Thoracic aorta (tissue), 2 donors: ENCODE measurements at regions not wholly inside any gene's neighbourhood (a gene's known extent, or its start where the extent isn't known, plus 50 kb on each side); places are given as distances from the start of the nearest gene placed in this dataset.

ENCODE experiments used
- ATAC-seq: fragments of 150-250 bp; one replicate; pipeline ENCODE4 v1.8.0; 2017; ENCODE audit warnings: low read depth; ENCODE audit not compliant: insufficient number of reproducible peaks, low FRiP score
- DNase-seq: peaks from one replicate; pipeline ENCODE4 v3.0.0-alpha.2; 2020; ENCODE audit warnings: low spot score
- H3K27ac ChIP-seq, 2 donors: fragments of 200-600 bp; sonication (generic); 1 replicate in 1 of 2; 2 replicates in 1 of 2; pipeline ENCODE4 v1.5.1; 2016; ENCODE audit warnings: mild to moderate bottlenecking in 2 of 2, moderate library complexity in 2 of 2
- H3K27me3 ChIP-seq: fragments of 200-600 bp; sonication (generic); replicated peaks from 2 replicates; pipeline ENCODE4 v1.6.0; 2016; ENCODE audit warnings: mild to moderate bottlenecking; ENCODE audit not compliant: insufficient read depth
- H3K36me3 ChIP-seq: fragments of 200-600 bp; sonication (generic); one replicate; pipeline ENCODE4 v1.5.1; 2016
- H3K4me1 ChIP-seq, 2 donors: fragments of 200-600 bp; sonication (generic); 1 replicate in 1 of 2; 2 replicates in 1 of 2; pipeline versions ENCODE4 v1.5.1 to v1.6.0; 2016; ENCODE audit warnings: low read depth in 2 of 2, mild to moderate bottlenecking in 1 of 2; ENCODE audit not compliant: control insufficient read depth in 1 of 2
- H3K4me3 ChIP-seq: fragments of 200-600 bp; sonication (generic); 2 replicates; pipeline ENCODE4 v1.5.1; 2016; ENCODE audit warnings: mild to moderate bottlenecking
- H3K9me3 ChIP-seq: fragments of 200-600 bp; sonication (generic); 2 replicates; pipeline ENCODE4 v1.5.1; 2016
- TF ChIP-seq, protein P1 (sequence below): fragments of 200-600 bp; sonication (generic); IDR thresholded peaks from one replicate; pipeline ENCODE4 v1.5.1; 2019; ENCODE audit warnings: antibody characterized with exemption

DNA sequence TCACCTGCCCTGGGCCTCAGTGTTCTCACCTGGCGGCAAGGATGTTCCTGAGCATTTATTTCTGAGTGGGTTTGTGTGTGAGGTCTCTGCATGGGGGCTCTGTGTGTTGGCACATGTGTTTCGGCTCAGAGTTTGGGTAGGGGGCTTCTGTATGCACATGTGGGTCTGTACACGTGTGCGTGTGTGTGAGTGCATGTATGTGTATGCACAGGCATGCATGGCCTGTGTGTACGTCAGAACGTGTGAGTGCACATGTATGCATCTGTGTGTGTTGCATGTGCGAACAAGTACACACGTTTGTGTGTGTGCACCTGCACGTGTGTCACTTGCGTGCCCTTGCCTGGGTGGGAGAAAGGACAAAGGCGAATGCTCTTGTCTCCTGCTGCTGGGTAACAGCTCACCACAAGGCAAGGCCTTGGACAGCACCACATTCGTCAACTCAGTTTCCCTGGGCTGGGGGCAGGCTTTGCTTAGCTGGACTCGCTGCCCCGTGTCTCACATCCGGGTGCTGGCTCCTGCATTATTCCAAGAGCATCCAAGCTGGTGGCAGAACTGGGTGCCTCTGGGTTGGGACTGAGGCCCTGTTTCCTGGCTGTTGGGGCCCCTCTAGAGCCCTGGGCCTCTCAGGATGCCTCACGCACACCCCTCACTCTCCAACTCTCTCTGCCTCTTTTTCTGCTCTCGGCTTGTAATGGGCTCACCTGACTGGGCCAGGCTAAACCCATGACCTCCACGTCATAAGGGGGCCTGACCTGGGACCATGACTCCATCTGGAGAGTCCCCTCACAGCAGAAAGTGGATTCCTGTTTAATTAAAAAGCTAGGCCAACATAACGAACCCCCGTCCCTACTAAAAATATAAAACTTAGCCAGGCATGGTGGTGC is 153.6 kb upstream of the C14orf180 start:
- H3K9me3 ChIP-seq: no peaks in the 10 kb centered on the region
- DNase-seq (no peak), ATAC-seq (no peak)
- no peak overlapping the region for H3K4me3 ChIP-seq
- H3K27me3 ChIP-seq: no peaks in the 10 kb centered on the region
- no peaks in the 10 kb centered on the region for H3K36me3 ChIP-seq
- no peak overlapping the region for H3K27ac ChIP-seq
- no peaks in the 10 kb centered on the region for H3K4me1 ChIP-seq
- TF ChIP-seq, protein P1, sequence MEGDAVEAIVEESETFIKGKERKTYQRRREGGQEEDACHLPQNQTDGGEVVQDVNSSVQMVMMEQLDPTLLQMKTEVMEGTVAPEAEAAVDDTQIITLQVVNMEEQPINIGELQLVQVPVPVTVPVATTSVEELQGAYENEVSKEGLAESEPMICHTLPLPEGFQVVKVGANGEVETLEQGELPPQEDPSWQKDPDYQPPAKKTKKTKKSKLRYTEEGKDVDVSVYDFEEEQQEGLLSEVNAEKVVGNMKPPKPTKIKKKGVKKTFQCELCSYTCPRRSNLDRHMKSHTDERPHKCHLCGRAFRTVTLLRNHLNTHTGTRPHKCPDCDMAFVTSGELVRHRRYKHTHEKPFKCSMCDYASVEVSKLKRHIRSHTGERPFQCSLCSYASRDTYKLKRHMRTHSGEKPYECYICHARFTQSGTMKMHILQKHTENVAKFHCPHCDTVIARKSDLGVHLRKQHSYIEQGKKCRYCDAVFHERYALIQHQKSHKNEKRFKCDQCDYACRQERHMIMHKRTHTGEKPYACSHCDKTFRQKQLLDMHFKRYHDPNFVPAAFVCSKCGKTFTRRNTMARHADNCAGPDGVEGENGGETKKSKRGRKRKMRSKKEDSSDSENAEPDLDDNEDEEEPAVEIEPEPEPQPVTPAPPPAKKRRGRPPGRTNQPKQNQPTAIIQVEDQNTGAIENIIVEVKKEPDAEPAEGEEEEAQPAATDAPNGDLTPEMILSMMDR: no peak

DNA sequence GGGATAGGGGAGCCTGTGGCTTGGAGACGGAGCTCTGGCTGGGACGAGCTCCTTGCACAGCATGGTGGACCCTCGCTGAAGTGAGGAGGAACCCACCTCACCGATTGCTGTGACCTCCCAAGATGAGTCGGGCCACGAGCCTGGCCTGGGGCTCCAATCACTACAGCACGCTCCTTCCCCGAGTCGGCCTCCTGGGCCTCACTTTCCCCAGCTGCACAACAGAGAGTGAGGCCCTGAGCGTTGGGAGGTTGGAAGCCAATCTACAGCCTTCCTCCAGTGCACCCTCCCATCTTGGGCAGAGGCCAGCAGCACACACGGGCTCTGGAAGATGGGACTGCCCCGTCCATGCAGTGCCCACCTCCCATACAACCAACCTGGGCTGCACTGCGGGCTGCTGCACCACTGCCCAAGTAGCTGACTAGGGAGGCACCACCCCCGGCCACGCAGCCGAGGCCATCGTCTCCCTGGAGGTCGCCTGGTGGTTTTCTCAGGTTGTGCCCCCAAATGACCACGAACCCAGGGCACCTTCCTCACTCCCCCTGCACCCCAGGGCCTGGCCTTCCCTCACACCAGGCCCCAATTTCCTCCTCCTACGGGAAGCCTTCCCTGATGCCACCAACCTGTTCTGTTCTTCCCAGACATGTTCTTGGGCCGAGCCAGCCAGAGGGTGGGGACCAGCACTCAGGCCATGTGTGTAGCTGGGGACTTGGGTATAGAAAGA is 152.3 kb upstream of the C14orf180 start:
- Histone ChIP-seq H3K27me3 (no peaks in the 10 kb centered on the region), H3K9me3 (no peaks in the 10 kb centered on the region), H3K4me3 (no peak overlapping the region), H3K4me1 (no peaks in the 10 kb centered on the region), H3K36me3 (no peaks in the 10 kb centered on the region), H3K27ac (no peak overlapping the region)
- DNase-seq (no peak), ATAC-seq (no peak)
- TF ChIP-seq, protein P1: no peak

DNA sequence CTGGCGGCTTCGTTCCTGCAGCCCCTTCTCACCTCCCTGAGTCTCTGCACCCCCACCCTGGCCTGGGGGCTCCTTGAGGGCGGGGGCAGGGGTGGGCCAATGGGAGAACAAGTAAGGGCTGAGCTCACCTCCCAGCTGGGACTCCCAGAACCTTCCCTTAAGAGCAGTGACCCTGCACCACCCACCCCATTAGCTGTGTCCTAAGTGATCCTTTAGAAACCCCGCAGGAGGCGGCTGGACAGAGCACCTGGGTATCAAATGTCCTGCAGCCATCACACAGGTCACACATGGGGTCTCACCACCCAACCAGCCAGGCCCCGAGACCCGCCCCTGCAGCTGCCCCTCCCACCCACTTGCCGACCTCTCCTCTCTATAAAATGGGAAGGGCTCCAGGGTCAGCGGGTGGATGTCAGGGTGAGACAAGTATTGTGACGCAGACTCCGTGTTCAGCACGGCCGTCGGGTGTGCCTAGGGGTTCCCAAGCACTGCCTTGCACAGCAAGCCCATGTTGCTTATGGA is 151.2 kb upstream of the C14orf180 start:
- DNase-seq (no peak), ATAC-seq (no peak)
- Histone ChIP-seq H3K9me3 (no peaks in the 10 kb centered on the region), H3K36me3 (no peaks in the 10 kb centered on the region), H3K4me1 (no peaks in the 10 kb centered on the region), H3K27ac (no peak overlapping the region), H3K4me3 (no peak overlapping the region), H3K27me3 (no peaks in the 10 kb centered on the region)
- TF ChIP-seq, protein P1: no peak

DNA sequence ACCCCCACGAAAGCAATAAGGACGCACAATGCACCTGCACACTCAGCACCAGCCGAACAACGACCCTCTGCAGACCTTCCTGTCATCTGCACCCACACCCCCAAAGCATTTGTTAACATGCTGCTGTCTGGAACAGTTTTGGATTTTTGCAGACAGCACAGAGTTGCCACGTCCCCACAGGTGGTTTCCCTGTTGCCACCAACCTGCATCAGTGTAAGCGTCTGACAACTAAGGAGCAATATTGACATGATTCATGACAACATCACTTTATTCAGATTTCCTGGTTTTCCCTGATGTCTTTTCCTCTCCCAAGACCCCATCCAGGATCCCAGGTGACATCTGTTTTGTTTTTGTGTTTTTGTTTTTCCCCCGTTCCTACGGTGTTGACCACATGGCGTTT is 150.7 kb upstream of the C14orf180 start:
- Histone ChIP-seq H3K27me3 (no peaks in the 10 kb centered on the region), H3K9me3 (no peaks in the 10 kb centered on the region), H3K4me1 (no peaks in the 10 kb centered on the region), H3K27ac (no peak overlapping the region), H3K4me3 (no peak overlapping the region), H3K36me3 (no peaks in the 10 kb centered on the region)
- DNase-seq (no peak), ATAC-seq (no peak)
- TF ChIP-seq, protein P1: no peak

DNA sequence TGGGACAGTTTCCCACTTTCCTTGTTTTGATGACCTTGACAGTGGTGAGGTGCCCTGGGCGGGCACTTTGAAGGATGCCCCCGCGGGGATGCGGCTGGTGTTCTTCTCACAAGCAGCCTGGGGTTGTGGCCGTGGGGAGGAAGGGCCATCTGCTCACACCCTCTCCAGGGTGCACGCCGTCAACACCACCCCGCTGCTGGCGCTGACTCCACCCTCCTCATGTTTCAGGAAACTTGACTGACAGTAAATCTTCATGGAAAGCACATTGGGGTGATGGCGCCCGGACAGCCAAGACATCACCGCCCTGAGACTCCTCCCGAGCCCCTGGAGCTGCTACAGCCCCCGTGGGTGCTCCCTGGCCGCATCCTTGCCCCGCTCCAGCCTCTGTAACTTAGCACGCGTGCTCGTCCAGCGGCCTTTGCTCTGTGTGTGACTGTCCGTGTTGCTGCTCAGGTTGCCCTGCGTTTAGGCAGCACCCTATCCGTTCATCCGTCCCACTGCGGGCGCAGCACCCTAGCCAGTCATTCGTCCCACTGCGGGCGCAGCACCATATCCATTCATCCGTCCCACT is 150.2 kb upstream of the C14orf180 start:
- Histone ChIP-seq H3K4me1 (no peaks in the 10 kb centered on the region), H3K9me3 (no peaks in the 10 kb centered on the region), H3K4me3 (no peak overlapping the region), H3K27me3 (no peaks in the 10 kb centered on the region), H3K27ac (no peak overlapping the region), H3K36me3 (no peaks in the 10 kb centered on the region)
- DNase-seq (no peak), ATAC-seq (no peak)
- TF ChIP-seq, protein P1: no peak
